CD4-positive, alpha-beta T cell (primary cell): ENCODE measurements at regions not wholly inside any gene's neighbourhood (a gene's known extent, or its start where the extent isn't known, plus 50 kb on each side); places are given as distances from the start of the nearest gene placed in this dataset.

ENCODE experiments used
- ATAC-seq: fragments of 200-7000 bp; cut with Tn5 transposase; one replicate; pipeline ENCODE4 v1.10.0; 2022; ENCODE audit warnings: mild to moderate bottlenecking; ENCODE audit not compliant: poor library complexity
- CTCF ChIA-PET: fragments of 350-600 bp; sonication (Branson Sonifier 250); formaldehyde crosslinking; loops from one replicate; lab custom pipeline; 2021; ENCODE audit warnings: antibody characterized with exemption, inconsistent platforms; lab: Charles Lee
- POLR2A ChIA-PET: fragments of 350-600 bp; sonication (Branson Sonifier 250); formaldehyde crosslinking; loops from one replicate; lab custom pipeline; 2021; ENCODE audit warnings: antibody characterized with exemption, inconsistent platforms; lab: Charles Lee
- DNase-seq, 14 experiments: peaks; one replicate each; pipeline ENCODE4 v3.0.0-alpha.2; 2013 to 2020; ENCODE audit warnings: mixed read lengths in 2 of 14
- H3K27ac ChIP-seq, 2 donors: one replicate each; pipeline versions ENCODE4 v1.5.1 to v1.7.0; 2013; ENCODE audit warnings: low read length in 2 of 2, low read depth in 1 of 2, mild to moderate bottlenecking in 1 of 2
- H3K27me3 ChIP-seq, 2 experiments: 1 replicate in 1 of 2; 2 replicates in 1 of 2; pipeline versions ENCODE4 v1.6.1 to v1.7.0; 2013; ENCODE audit warnings: low read length in 2 of 2, control low read depth in 1 of 2, mild to moderate bottlenecking in 1 of 2, moderate library complexity in 1 of 2; ENCODE audit not compliant: insufficient read depth in 2 of 2, control insufficient read depth in 1 of 2
- H3K36me3 ChIP-seq: one replicate; pipeline ENCODE4 v1.6.1; 2013; ENCODE audit warnings: low read length, control low read depth; ENCODE audit not compliant: insufficient read depth
- H3K4me1 ChIP-seq: one replicate; pipeline ENCODE4 v1.6.1; 2013; ENCODE audit warnings: low read length, control low read depth; ENCODE audit not compliant: insufficient read depth
- H3K4me3 ChIP-seq: one replicate; pipeline ENCODE4 v1.5.1; 2013; ENCODE audit warnings: mild to moderate bottlenecking, low read length, moderate library complexity
- H3K9me3 ChIP-seq, 2 experiments: 1 replicate in 1 of 2; 2 replicates in 1 of 2; pipeline versions ENCODE4 v1.6.1 to v1.7.0; 2013; ENCODE audit warnings: low read length in 2 of 2, mild to moderate bottlenecking in 2 of 2, control low read depth in 1 of 2, moderate library complexity in 1 of 2; ENCODE audit not compliant: control insufficient read depth in 1 of 2, insufficient read depth in 1 of 2
- H3K27ac Mint-ChIP-seq: one replicate; pipeline ENCODE4 v1.8.0; 2020; ENCODE audit warnings: mixed read lengths
- H3K27me3 Mint-ChIP-seq: one replicate; pipeline ENCODE4 v1.8.0; 2021; ENCODE audit warnings: mixed read lengths
- H3K36me3 Mint-ChIP-seq: one replicate; pipeline ENCODE4 v1.8.0; 2021; ENCODE audit warnings: low read depth, mixed read lengths
- H3K4me1 Mint-ChIP-seq: one replicate; pipeline ENCODE4 v1.8.0; 2021; ENCODE audit warnings: low read depth, mixed read lengths
- H3K4me3 Mint-ChIP-seq: one replicate; pipeline ENCODE4 v1.8.0; 2020; ENCODE audit warnings: mild to moderate bottlenecking, mixed read lengths
- H3K9me3 Mint-ChIP-seq: one replicate; pipeline ENCODE4 v1.8.0; 2020; ENCODE audit warnings: mixed read lengths
- intact Hi-C, 2 experiments: fragments of 100-400 bp; cut with DNase I in 1 of 2; cut with micrococcal nuclease in 1 of 2; formaldehyde crosslinking; loops; one replicate each; pipeline versions ENCODE4 v1.15.1 to v1.9.0; 2023 to 2025; cut with DNase I, micrococcal nuclease
- TF ChIP-seq, protein P1 (sequence below): fragments of 200-600 bp; IDR thresholded peaks from one replicate; pipeline ENCODE4 v1.8.0; 2022; ENCODE audit warnings: antibody characterized with exemption, mild to moderate bottlenecking

- H3K36me3 ChIP-seq: no peaks in the 10 kb centered on the region
- H3K27ac ChIP-seq: no peak overlapping the region
- Mint-ChIP-seq H3K9me3 (peaks cover 2% of the 10 kb centered on the region), H3K27me3 (no peaks in the 10 kb centered on the region), H3K36me3 (no peaks in the 10 kb centered on the region), H3K27ac (no peak overlapping the region), H3K4me3 (no peak overlapping the region), H3K4me1 (no peaks in the 10 kb centered on the region)
- ATAC-seq (no peak), DNase-seq (no peak)
- H3K4me1 ChIP-seq: no peaks in the 10 kb centered on the region
- intact Hi-C loops: no loop called here
- ChIA-PET CTCF (no interaction called here), POLR2A (no interaction called here)
- peaks cover 0 to 15% of the 10 kb centered on the region in 2 experiments for H3K9me3 ChIP-seq
- TF ChIP-seq, protein P1, sequence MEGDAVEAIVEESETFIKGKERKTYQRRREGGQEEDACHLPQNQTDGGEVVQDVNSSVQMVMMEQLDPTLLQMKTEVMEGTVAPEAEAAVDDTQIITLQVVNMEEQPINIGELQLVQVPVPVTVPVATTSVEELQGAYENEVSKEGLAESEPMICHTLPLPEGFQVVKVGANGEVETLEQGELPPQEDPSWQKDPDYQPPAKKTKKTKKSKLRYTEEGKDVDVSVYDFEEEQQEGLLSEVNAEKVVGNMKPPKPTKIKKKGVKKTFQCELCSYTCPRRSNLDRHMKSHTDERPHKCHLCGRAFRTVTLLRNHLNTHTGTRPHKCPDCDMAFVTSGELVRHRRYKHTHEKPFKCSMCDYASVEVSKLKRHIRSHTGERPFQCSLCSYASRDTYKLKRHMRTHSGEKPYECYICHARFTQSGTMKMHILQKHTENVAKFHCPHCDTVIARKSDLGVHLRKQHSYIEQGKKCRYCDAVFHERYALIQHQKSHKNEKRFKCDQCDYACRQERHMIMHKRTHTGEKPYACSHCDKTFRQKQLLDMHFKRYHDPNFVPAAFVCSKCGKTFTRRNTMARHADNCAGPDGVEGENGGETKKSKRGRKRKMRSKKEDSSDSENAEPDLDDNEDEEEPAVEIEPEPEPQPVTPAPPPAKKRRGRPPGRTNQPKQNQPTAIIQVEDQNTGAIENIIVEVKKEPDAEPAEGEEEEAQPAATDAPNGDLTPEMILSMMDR: no peak
- no peak overlapping the region for H3K4me3 ChIP-seq
- no peaks in the 10 kb centered on the region for H3K27me3 ChIP-seq
These were observed 67.8 kb downstream of the SOX11 start for GRCh38 chr2:5759949-5760348.

- no peaks in the 10 kb centered on the region for H3K36me3 ChIP-seq
- peaks cover 0 to 11% of the 10 kb centered on the region in 2 experiments for H3K9me3 ChIP-seq
- Mint-ChIP-seq H3K27me3 (no peaks in the 10 kb centered on the region), H3K36me3 (no peaks in the 10 kb centered on the region), H3K9me3 (peaks cover 2% of the 10 kb centered on the region), H3K27ac (no peak overlapping the region), H3K4me3 (no peak overlapping the region), H3K4me1 (no peaks in the 10 kb centered on the region)
- TF ChIP-seq, protein P1: no peak
- H3K4me3 ChIP-seq: no peak overlapping the region
- no peak overlapping the region for H3K27ac ChIP-seq
- H3K4me1 ChIP-seq: no peaks in the 10 kb centered on the region
- ChIA-PET CTCF (no interaction called here), POLR2A (no interaction called here)
- no peak for DNase-seq
- ATAC-seq: no peak
- no peaks in the 10 kb centered on the region for H3K27me3 ChIP-seq
- intact Hi-C loops: no loop called here
These were observed 71.3 kb downstream of the SOX11 start for GRCh38 chr2:5763531-5763930.

DNA sequence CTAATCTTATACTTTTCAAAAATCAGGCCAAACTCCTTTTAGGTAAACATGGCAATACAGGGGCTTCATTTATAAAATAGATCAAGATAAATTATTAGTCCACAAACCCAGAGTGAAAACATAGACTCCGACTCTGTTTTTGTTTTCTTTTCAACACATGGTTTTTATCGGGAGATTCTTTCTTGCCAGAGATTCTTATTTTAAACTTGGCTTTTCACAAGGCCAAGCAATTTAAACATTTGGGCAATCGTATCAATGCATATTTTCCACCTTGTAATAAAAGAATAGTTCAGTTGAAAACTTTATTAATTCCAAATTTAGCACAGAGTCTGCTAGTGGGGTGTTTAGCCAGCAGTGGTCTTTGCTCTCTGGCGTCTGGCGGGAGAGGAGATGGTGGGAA is 71.9 kb downstream of the SOX11 start:
- intact Hi-C loops: no loop called here
- H3K4me3 ChIP-seq: no peak overlapping the region
- H3K27ac Mint-ChIP-seq: no peak overlapping the region
- H3K27ac ChIP-seq: no peak overlapping the region
- peaks cover 2% of the 10 kb centered on the region for H3K9me3 Mint-ChIP-seq
- H3K4me1 ChIP-seq: no peaks in the 10 kb centered on the region
- H3K27me3 ChIP-seq: no peaks in the 10 kb centered on the region
- no peaks in the 10 kb centered on the region for H3K36me3 Mint-ChIP-seq
- no peak overlapping the region for H3K4me3 Mint-ChIP-seq
- DNase-seq (no peak), ATAC-seq (no peak)
- peaks cover 0 to 8% of the 10 kb centered on the region in 2 experiments for H3K9me3 ChIP-seq
- TF ChIP-seq, protein P1: no peak
- no peaks in the 10 kb centered on the region for H3K27me3 Mint-ChIP-seq
- no peaks in the 10 kb centered on the region for H3K36me3 ChIP-seq
- CTCF ChIA-PET: no interaction called here
- POLR2A ChIA-PET: no interaction called here
- H3K4me1 Mint-ChIP-seq: no peaks in the 10 kb centered on the region
